CD4-positive, alpha-beta T cell (primary cell): ENCODE measurements at regions not wholly inside any gene's neighbourhood (a gene's known extent, or its start where the extent isn't known, plus 50 kb on each side); places are given as distances from the start of the nearest gene placed in this dataset.

Experiments used
- ATAC-seq: fragments of 200-7000 bp; cut with Tn5 transposase; one replicate; pipeline ENCODE4 v1.10.0; 2022; ENCODE audit warnings: mild to moderate bottlenecking; ENCODE audit not compliant: poor library complexity
- CTCF ChIA-PET: fragments of 350-600 bp; sonication (Branson Sonifier 250); formaldehyde crosslinking; loops from one replicate; lab custom pipeline; 2021; ENCODE audit warnings: antibody characterized with exemption, inconsistent platforms; lab: Charles Lee
- POLR2A ChIA-PET: fragments of 350-600 bp; sonication (Branson Sonifier 250); formaldehyde crosslinking; loops from one replicate; lab custom pipeline; 2021; ENCODE audit warnings: antibody characterized with exemption, inconsistent platforms; lab: Charles Lee
- DNase-seq, 14 experiments: peaks; one replicate each; pipeline ENCODE4 v3.0.0-alpha.2; 2013 to 2020; ENCODE audit warnings: mixed read lengths in 2 of 14
- H3K27ac ChIP-seq, 2 donors: one replicate each; pipeline versions ENCODE4 v1.5.1 to v1.7.0; 2013; ENCODE audit warnings: low read length in 2 of 2, low read depth in 1 of 2, mild to moderate bottlenecking in 1 of 2
- H3K27me3 ChIP-seq, 2 experiments: 1 replicate in 1 of 2; 2 replicates in 1 of 2; pipeline versions ENCODE4 v1.6.1 to v1.7.0; 2013; ENCODE audit warnings: low read length in 2 of 2, control low read depth in 1 of 2, mild to moderate bottlenecking in 1 of 2, moderate library complexity in 1 of 2; ENCODE audit not compliant: insufficient read depth in 2 of 2, control insufficient read depth in 1 of 2
- H3K36me3 ChIP-seq: one replicate; pipeline ENCODE4 v1.6.1; 2013; ENCODE audit warnings: low read length, control low read depth; ENCODE audit not compliant: insufficient read depth
- H3K4me1 ChIP-seq: one replicate; pipeline ENCODE4 v1.6.1; 2013; ENCODE audit warnings: low read length, control low read depth; ENCODE audit not compliant: insufficient read depth
- H3K4me3 ChIP-seq: one replicate; pipeline ENCODE4 v1.5.1; 2013; ENCODE audit warnings: mild to moderate bottlenecking, low read length, moderate library complexity
- H3K9me3 ChIP-seq, 2 experiments: 1 replicate in 1 of 2; 2 replicates in 1 of 2; pipeline versions ENCODE4 v1.6.1 to v1.7.0; 2013; ENCODE audit warnings: low read length in 2 of 2, mild to moderate bottlenecking in 2 of 2, control low read depth in 1 of 2, moderate library complexity in 1 of 2; ENCODE audit not compliant: control insufficient read depth in 1 of 2, insufficient read depth in 1 of 2
- H3K27ac Mint-ChIP-seq: one replicate; pipeline ENCODE4 v1.8.0; 2020; ENCODE audit warnings: mixed read lengths
- H3K27me3 Mint-ChIP-seq: one replicate; pipeline ENCODE4 v1.8.0; 2021; ENCODE audit warnings: mixed read lengths
- H3K36me3 Mint-ChIP-seq: one replicate; pipeline ENCODE4 v1.8.0; 2021; ENCODE audit warnings: low read depth, mixed read lengths
- H3K4me1 Mint-ChIP-seq: one replicate; pipeline ENCODE4 v1.8.0; 2021; ENCODE audit warnings: low read depth, mixed read lengths
- H3K4me3 Mint-ChIP-seq: one replicate; pipeline ENCODE4 v1.8.0; 2020; ENCODE audit warnings: mild to moderate bottlenecking, mixed read lengths
- H3K9me3 Mint-ChIP-seq: one replicate; pipeline ENCODE4 v1.8.0; 2020; ENCODE audit warnings: mixed read lengths
- CTCF ChIP-seq: fragments of 200-600 bp; IDR thresholded peaks from one replicate; pipeline ENCODE4 v1.8.0; 2022; ENCODE audit warnings: antibody characterized with exemption, mild to moderate bottlenecking
- intact Hi-C, 2 experiments: fragments of 100-400 bp; cut with DNase I in 1 of 2; cut with micrococcal nuclease in 1 of 2; formaldehyde crosslinking; loops; one replicate each; pipeline versions ENCODE4 v1.15.1 to v1.9.0; 2023 to 2025; cut with DNase I, micrococcal nuclease

GRCh38 chr5:73266176-73266738 is 93.3 kb downstream of the TMEM174 start:
- Mint-ChIP-seq H3K27me3 (peaks cover 35% of the 10 kb centered on the region), H3K4me3 (no peak overlapping the region), H3K36me3 (no peaks in the 10 kb centered on the region), H3K9me3 (no peaks in the 10 kb centered on the region), H3K27ac (no peak overlapping the region), H3K4me1 (no peaks in the 10 kb centered on the region)
- no peaks in the 10 kb centered on the region for H3K36me3 ChIP-seq
- no peak for DNase-seq
- peaks cover 7 to 14% of the 10 kb centered on the region in 2 experiments for H3K27me3 ChIP-seq
- CTCF ChIA-PET = no interaction called here
- no peak for ATAC-seq
- no peaks in the 10 kb centered on the region for H3K9me3 ChIP-seq
- no peaks in the 10 kb centered on the region for H3K4me1 ChIP-seq
- no peak for TF ChIP-seq CTCF
- intact Hi-C loops = no loop called here
- H3K27ac ChIP-seq = no peak overlapping the region
- no peak overlapping the region for H3K4me3 ChIP-seq
- POLR2A ChIA-PET = no interaction called here

- ATAC-seq (no peak), DNase-seq (no peak)
- POLR2A ChIA-PET = interaction anchor here (0.6 kb wide), 1 partner anchor 107 kb away, joined by 3 read pairs; no protein-coding TSS in a partner anchor
- H3K4me3 ChIP-seq = no peak overlapping the region
- H3K27ac Mint-ChIP-seq = no peak overlapping the region
- H3K27me3 ChIP-seq = peaks cover 7 to 14% of the 10 kb centered on the region in 2 experiments
- H3K4me1 ChIP-seq = no peaks in the 10 kb centered on the region
- TF ChIP-seq CTCF = no peak
- intact Hi-C loops = no loop called here
- no peaks in the 10 kb centered on the region for H3K9me3 ChIP-seq
- H3K36me3 Mint-ChIP-seq = no peaks in the 10 kb centered on the region
- H3K36me3 ChIP-seq = no peaks in the 10 kb centered on the region
- no peak overlapping the region for H3K4me3 Mint-ChIP-seq
- H3K27me3 Mint-ChIP-seq = peaks cover 38% of the 10 kb centered on the region
- no peaks in the 10 kb centered on the region for H3K4me1 Mint-ChIP-seq
- no peaks in the 10 kb centered on the region for H3K9me3 Mint-ChIP-seq
- CTCF ChIA-PET = no interaction called here
- H3K27ac ChIP-seq = no peak overlapping the region
These were observed 92.6 kb downstream of the TMEM174 start for GRCh38 chr5:73265641-73266040.

- DNase-seq (no peak), ATAC-seq (no peak)
- Mint-ChIP-seq H3K27me3 (peaks cover 38% of the 10 kb centered on the region), H3K4me1 (no peaks in the 10 kb centered on the region), H3K4me3 (no peak overlapping the region), H3K36me3 (no peaks in the 10 kb centered on the region), H3K27ac (no peak overlapping the region), H3K9me3 (no peaks in the 10 kb centered on the region)
- ChIA-PET CTCF (no interaction called here), POLR2A (no interaction called here)
- no peak overlapping the region for H3K27ac ChIP-seq
- no peaks in the 10 kb centered on the region for H3K9me3 ChIP-seq
- H3K36me3 ChIP-seq = no peaks in the 10 kb centered on the region
- peaks cover under 1 to 11% of the 10 kb centered on the region in 2 experiments for H3K27me3 ChIP-seq
- no peak overlapping the region for H3K4me3 ChIP-seq
- no peak for TF ChIP-seq CTCF
- intact Hi-C loops = no loop called here
- H3K4me1 ChIP-seq = no peaks in the 10 kb centered on the region
These were observed 91.6 kb downstream of the TMEM174 start for GRCh38 chr5:73264631-73265030.
